IMR-90 (cell line): ENCODE measurements at regions not wholly inside any gene's neighbourhood (a gene's known extent, or its start where the extent isn't known, plus 50 kb on each side); places are given as distances from the start of the nearest gene placed in this dataset.

Experiments used
- ATAC-seq: fragments of 200-7000 bp; cut with Tn5 transposase; 2 replicates; pipeline ENCODE4 v1.9.1; 2020; ENCODE audit warnings: low read depth, mild to moderate bottlenecking, moderate library complexity
- BruUV-seq: library from RNA; stranded (reverse); fragments of 400-500 nt; replicated peaks from 2 replicates; lab custom pipeline; 2021; lab: Mats Ljungman, UMichigan
- CTCF ChIA-PET: fragments of 300-600 bp; formaldehyde crosslinking; extraction: SDS; loops from one replicate; lab custom pipeline; 2021; ENCODE audit warnings: antibody characterized with exemption; lab: Yijun Ruan, JAX
- POLR2A ChIA-PET: fragments of 300-600 bp; sonication (Branson Sonifier 250); formaldehyde crosslinking; loops from one replicate; lab custom pipeline; 2022; ENCODE audit warnings: antibody characterized with exemption; ENCODE audit not compliant: unreplicated experiment; lab: Charles Lee
- DNase-seq: peaks from one replicate; pipeline ENCODE4 v3.0.0; 2013
- H2AFZ ChIP-seq: replicated peaks from 2 replicates; pipeline ENCODE3; 2013; ENCODE audit warnings: low read length, mild to moderate bottlenecking; ENCODE audit not compliant: poor library complexity
- H2AK5ac ChIP-seq: 2 replicates; pipeline ENCODE4 v1.6.1; 2013; ENCODE audit warnings: low read depth, low read length, inconsistent platforms
- H2AK9ac ChIP-seq: replicated peaks from 2 replicates; pipeline ENCODE3; 2013; ENCODE audit warnings: mild to moderate bottlenecking, low read depth, low read length, moderate library complexity; ENCODE audit not compliant: poor library complexity
- H2BK120ac ChIP-seq: 2 replicates; pipeline ENCODE4 v1.6.1; 2013; ENCODE audit warnings: low read depth, low read length, inconsistent platforms
- H2BK15ac ChIP-seq: 3 replicates; pipeline ENCODE4 v1.6.1; 2013; ENCODE audit warnings: low read depth, low read length, inconsistent platforms
- H2BK20ac ChIP-seq: 2 replicates; pipeline ENCODE4 v1.6.1; 2013; ENCODE audit warnings: low read depth, mild to moderate bottlenecking, inconsistent platforms, low read length, moderate library complexity
- H2BK5ac ChIP-seq: 2 replicates; pipeline ENCODE4 v1.6.1; 2013; ENCODE audit warnings: mild to moderate bottlenecking, low read depth, low read length, inconsistent platforms; ENCODE audit not compliant: poor library complexity, severe bottlenecking
- H3K14ac ChIP-seq: replicated peaks from 2 replicates; pipeline ENCODE4 v1.6.1; 2013; ENCODE audit warnings: low read depth, low read length, inconsistent platforms
- H3K18ac ChIP-seq: 2 replicates; pipeline ENCODE4 v1.6.1; 2013; ENCODE audit warnings: low read depth, low read length, control low read depth
- H3K23ac ChIP-seq: 2 replicates; pipeline ENCODE4 v1.6.1; 2013; ENCODE audit warnings: low read depth, low read length, inconsistent platforms
- H3K27ac ChIP-seq: 2 replicates; pipeline ENCODE4 v1.5.1; 2013; ENCODE audit warnings: mild to moderate bottlenecking, control low read depth, low read length; ENCODE audit not compliant: insufficient read depth
- H3K27me3 ChIP-seq: 2 replicates; pipeline ENCODE4 v1.6.1; 2013; ENCODE audit warnings: low read length; ENCODE audit not compliant: control insufficient read depth, insufficient read depth
- H3K36me3 ChIP-seq: 2 replicates; pipeline ENCODE4 v1.6.1; 2013; ENCODE audit warnings: low read length, mixed read lengths; ENCODE audit not compliant: control insufficient read depth, insufficient read depth
- H3K4ac ChIP-seq: 2 replicates; pipeline ENCODE4 v1.6.1; 2013; ENCODE audit warnings: low read depth, low read length, inconsistent platforms
- H3K4me1 ChIP-seq: 2 replicates; pipeline ENCODE4 v1.6.1; 2013; ENCODE audit warnings: low read length, mixed read lengths; ENCODE audit not compliant: control insufficient read depth, insufficient read depth
- H3K4me2 ChIP-seq: 2 replicates; pipeline ENCODE4 v1.6.1; 2013; ENCODE audit warnings: low read depth, mild to moderate bottlenecking, control low read depth, low read length, moderate library complexity
- H3K4me3 ChIP-seq: 2 replicates; pipeline ENCODE4 v1.5.1; 2013; ENCODE audit warnings: low read depth, mild to moderate bottlenecking, control low read depth, low read length, moderate library complexity; ENCODE audit not compliant: insufficient read depth
- H3K56ac ChIP-seq: 2 replicates; pipeline ENCODE4 v1.6.1; 2013; ENCODE audit warnings: low read length, inconsistent platforms; ENCODE audit not compliant: insufficient read depth; ENCODE audit errors: extremely low read depth
- H3K79me1 ChIP-seq, 2 experiments: 2 replicates each; pipeline ENCODE4 v1.6.1; 2013; ENCODE audit warnings: low read length in 2 of 2, inconsistent platforms in 1 of 2, low read depth in 1 of 2
- H3K9ac ChIP-seq: 2 replicates; pipeline ENCODE4 v1.6.1; 2013; ENCODE audit warnings: low read depth, low read length, control low read depth
- H3K9me1 ChIP-seq: 2 replicates; pipeline ENCODE4 v1.6.1; 2013; ENCODE audit warnings: low read length, inconsistent platforms; ENCODE audit not compliant: insufficient read depth
- H3K9me3 ChIP-seq: 2 replicates; pipeline ENCODE4 v1.6.1; 2013; ENCODE audit warnings: low read length; ENCODE audit not compliant: control insufficient read depth, insufficient read depth
- H4K20me1 ChIP-seq: 2 replicates; pipeline ENCODE4 v1.6.1; 2013; ENCODE audit warnings: low read length, inconsistent platforms; ENCODE audit not compliant: insufficient read depth
- H4K5ac ChIP-seq: 2 replicates; pipeline ENCODE4 v1.6.1; 2013; ENCODE audit warnings: mild to moderate bottlenecking, low read depth, low read length, control low read depth
- H4K8ac ChIP-seq, 2 experiments: 2 replicates each; pipeline ENCODE4 v1.6.1; 2013; ENCODE audit warnings: low read depth in 2 of 2, low read length in 2 of 2, control low read depth in 1 of 2, inconsistent platforms in 1 of 2
- H4K91ac ChIP-seq: 2 replicates; pipeline ENCODE4 v1.6.1; 2013; ENCODE audit warnings: low read depth, low read length, inconsistent platforms; ENCODE audit not compliant: insufficient read depth
- MAZ ChIP-seq: IDR thresholded peaks from 2 replicates; pipeline ENCODE4 v1.6.1; 2012; ENCODE audit warnings: low read depth, mild to moderate bottlenecking, low read length, improper control_type of control experiment, moderate library complexity, borderline replicate concordance
- MXI1 ChIP-seq: IDR thresholded peaks from 2 replicates; pipeline ENCODE4 v1.6.1; 2012; ENCODE audit warnings: low read depth, mild to moderate bottlenecking, low read length, moderate library complexity, borderline replicate concordance
- POLR2A ChIP-seq: IDR thresholded peaks from 2 replicates; pipeline ENCODE4 v1.6.1; 2012; ENCODE audit warnings: mild to moderate bottlenecking, low read depth, low read length
- RCOR1 ChIP-seq: IDR thresholded peaks from 2 replicates; pipeline ENCODE4 v1.6.1; 2012; ENCODE audit warnings: mild to moderate bottlenecking, low read length, improper control_type of control experiment; ENCODE audit not compliant: insufficient replicate concordance
- WGBS, 2 experiments: methylation state at CpG; one replicate each; pipeline versions ENCODE4 v1.1.5 to v1.1.7; 2013; ENCODE audit warnings: missing lambda C conversion rate in 2 of 2; ENCODE audit not compliant: insufficient read length in 1 of 2; ENCODE audit errors: extremely low coverage in 2 of 2; 5-methylcytosine and 5-hydroxymethylcytosine counted together
- dilution Hi-C: fragments of 300-500 bp; cut with HindIII; formaldehyde crosslinking; loops from one replicate; pipeline ENCODE4 v1.14.3; 2018; ENCODE audit warnings: low sequenced_read_pairs; ENCODE audit not compliant: unreplicated experiment
- in situ Hi-C: fragments of 300-500 bp; cut with MboI; formaldehyde crosslinking; loops from 3 replicates; pipeline ENCODE4 v1.14.3; 2019; ENCODE audit warnings: low sequenced_read_pairs, inconsistent platforms, mixed read lengths
- intact Hi-C: fragments of 100-400 bp; cut with micrococcal nuclease; formaldehyde crosslinking; loops from 2 replicates; pipeline ENCODE4 v1.10.0; 2022
- TF ChIP-seq, protein P1 (sequence below): fragments of 150-350 bp; IDR thresholded peaks from 2 replicates; pipeline ENCODE4 v1.6.1; 2017; ENCODE audit warnings: mild to moderate bottlenecking, antibody characterized with exemption, low read length, low read depth
- TF ChIP-seq, protein P2 (sequence below): fragments of 150-350 bp; IDR thresholded peaks from 2 replicates; pipeline ENCODE4 v1.6.1; 2016; ENCODE audit warnings: low read depth, mild to moderate bottlenecking, low read length, moderate library complexity, borderline replicate concordance

DNA sequence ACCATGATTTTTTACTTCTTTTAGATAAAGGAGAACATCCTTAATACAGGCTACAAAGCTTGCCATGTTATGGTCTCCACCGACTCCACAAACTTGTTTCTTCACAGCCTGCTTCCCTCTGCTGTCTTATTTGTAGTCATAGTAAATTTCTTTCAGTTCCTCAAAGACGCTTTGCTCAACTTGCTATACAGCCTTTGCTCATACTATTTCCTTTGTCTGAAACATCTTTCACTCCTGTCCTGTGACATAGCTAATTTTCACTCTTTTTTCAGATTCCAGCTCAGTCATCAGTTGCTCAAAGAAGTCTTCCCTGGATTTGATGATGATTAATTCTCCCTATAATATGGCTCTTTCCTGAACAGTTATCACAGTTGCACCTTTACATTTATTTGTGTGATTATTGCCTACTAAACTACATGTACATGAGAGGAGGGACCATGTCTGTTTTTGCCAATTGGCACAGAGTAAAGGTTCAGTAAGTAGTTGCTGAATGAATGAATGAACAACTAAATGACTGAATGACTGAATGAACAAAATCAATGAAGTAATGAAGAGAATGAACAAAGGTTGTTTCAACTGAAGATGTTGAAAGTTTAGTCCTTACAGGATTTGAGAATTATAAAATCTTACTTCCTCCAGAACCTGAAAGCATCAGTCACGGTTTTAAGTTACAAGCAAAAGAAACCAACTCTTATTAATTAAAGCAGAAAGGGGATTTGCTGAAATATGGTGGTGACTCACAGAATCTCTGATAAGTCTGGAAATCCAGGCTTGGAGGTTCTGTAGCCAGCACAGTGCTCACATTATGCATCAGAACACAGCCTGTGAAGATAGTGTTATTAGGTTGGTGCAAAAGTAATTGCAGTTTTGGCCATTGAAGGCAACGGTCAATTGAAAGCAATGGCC is 186.4 kb upstream of the FAM98A start:
- H3K18ac ChIP-seq = no peak overlapping the region
- dilution Hi-C loops = no loop called here

More for the DNA sequence above, 186.4 kb upstream of the FAM98A start:
- Histone ChIP-seq H3K4ac (no peak overlapping the region), H3K4me2 (no peak overlapping the region), H4K91ac (no peak overlapping the region), H4K8ac (no peak overlapping the region), H2AFZ (no peak overlapping the region), H3K27ac (no peak overlapping the region), H2AK9ac (no peak overlapping the region), H2AK5ac (no peak overlapping the region), H3K27me3 (no peaks in the 10 kb centered on the region), H3K36me3 (no peaks in the 10 kb centered on the region), H2BK15ac (no peak overlapping the region), H3K9ac (no peak overlapping the region), H2BK20ac (no peak overlapping the region), H3K9me3 (no peaks in the 10 kb centered on the region), H3K23ac (no peak overlapping the region), H3K9me1 (no peaks in the 10 kb centered on the region), H4K20me1 (no peaks in the 10 kb centered on the region), H4K5ac (no peak overlapping the region), H3K4me3 (no peak overlapping the region), H3K4me1 (no peaks in the 10 kb centered on the region), H2BK120ac (no peak overlapping the region), H2BK5ac (no peak overlapping the region), H3K56ac (no peak overlapping the region), H3K14ac (no peak overlapping the region), H3K79me1 (no peaks in the 10 kb centered on the region)
- TF ChIP-seq MAZ = no peak
- no peak for TF ChIP-seq RCOR1
- TF ChIP-seq, protein P1, sequence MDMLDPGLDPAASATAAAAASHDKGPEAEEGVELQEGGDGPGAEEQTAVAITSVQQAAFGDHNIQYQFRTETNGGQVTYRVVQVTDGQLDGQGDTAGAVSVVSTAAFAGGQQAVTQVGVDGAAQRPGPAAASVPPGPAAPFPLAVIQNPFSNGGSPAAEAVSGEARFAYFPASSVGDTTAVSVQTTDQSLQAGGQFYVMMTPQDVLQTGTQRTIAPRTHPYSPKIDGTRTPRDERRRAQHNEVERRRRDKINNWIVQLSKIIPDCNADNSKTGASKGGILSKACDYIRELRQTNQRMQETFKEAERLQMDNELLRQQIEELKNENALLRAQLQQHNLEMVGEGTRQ = no peak
- TF ChIP-seq POLR2A = no peak
- TF ChIP-seq, protein P2, sequence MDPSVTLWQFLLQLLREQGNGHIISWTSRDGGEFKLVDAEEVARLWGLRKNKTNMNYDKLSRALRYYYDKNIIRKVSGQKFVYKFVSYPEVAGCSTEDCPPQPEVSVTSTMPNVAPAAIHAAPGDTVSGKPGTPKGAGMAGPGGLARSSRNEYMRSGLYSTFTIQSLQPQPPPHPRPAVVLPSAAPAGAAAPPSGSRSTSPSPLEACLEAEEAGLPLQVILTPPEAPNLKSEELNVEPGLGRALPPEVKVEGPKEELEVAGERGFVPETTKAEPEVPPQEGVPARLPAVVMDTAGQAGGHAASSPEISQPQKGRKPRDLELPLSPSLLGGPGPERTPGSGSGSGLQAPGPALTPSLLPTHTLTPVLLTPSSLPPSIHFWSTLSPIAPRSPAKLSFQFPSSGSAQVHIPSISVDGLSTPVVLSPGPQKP = no peak
- no peak for TF ChIP-seq MXI1
- WGBS, 2 experiments = no CpG with 5 or more reads among the region's 4 CpGs
- ChIA-PET POLR2A (no interaction called here), CTCF (no interaction called here)
- in situ Hi-C loops = no loop called here
- BruUV-seq = no TSS peak
- DNase-seq (peak; percentile 10), ATAC-seq (peak; percentile 33; the same call in 1 of the 2 replicates)
- intact Hi-C loops = loop anchor here (5.0 kb wide), 1 partner anchor 73 kb away; no protein-coding TSS in a partner anchor
